ENCODE measurements at regions not wholly inside any gene's neighbourhood (a gene's known extent, or its start where the extent isn't known, plus 50 kb on each side); places are given as distances from the start of the nearest gene placed in this dataset.

DNA sequence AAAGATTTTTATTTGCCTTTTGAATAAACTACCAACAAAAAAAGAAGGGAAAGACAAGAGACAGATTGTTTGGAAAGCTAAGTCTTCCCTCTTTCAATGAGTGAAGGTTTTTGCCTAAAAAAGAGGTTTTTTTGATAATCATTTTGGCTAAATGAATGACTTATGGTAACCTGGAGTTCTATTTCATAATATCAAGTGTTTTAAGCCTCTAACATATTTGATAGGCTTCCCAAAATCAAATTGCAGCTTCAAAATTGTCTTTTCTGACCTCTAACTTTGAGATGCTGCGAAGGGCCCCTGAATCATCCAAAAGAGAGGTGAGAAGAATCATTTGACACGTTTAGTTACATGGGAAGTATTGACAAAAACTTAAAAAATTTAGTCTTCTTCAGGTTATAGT is 53.0 kb upstream of the NAMPT start:
- DNase-seq = no peak

DNA sequence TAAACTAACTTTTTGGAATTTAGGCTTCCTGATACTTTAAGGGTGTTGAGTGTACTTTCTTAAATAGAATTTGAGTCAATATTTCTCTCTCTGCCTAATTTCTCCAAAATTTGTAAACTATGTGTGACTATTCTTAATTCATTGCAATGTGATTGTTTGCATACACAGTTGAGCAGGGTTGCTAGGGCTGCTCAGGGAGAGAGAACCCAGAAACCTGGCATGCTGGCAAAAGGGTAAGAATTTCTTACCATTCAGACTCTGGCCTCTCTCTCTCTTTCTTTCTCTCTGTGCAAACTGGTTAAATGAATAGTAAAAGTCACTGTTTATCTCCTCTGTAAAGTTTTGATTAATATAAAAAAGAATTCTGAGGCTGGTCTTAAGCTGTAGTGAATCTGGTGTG is 51.0 kb upstream of the NAMPT start:
- DNase-seq = no peak
